ENCODE measurements at regions not wholly inside any gene's neighbourhood (a gene's known extent, or its start where the extent isn't known, plus 50 kb on each side); places are given as distances from the start of the nearest gene placed in this dataset.

DNA sequence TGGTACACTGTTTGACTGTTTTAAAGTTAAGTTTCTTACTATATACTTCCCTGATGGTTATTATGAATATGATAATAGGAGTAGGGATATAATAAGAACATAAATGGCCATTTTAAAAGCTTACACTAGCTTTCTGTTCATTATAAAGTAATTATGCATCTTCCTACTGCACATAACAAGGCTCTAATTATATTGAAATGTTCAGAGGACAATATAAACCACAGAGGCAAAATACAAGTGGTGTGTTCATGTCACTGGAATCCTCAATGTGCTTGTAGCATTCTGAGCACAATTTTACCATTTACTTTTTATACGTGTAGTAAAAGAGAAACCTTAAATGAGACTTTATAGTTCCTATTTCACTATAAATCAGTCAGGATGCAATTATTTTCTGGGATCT is 268.3 kb downstream of the TMA16 start:
- Mint-ChIP-seq H3K36me3 (ENCODE audit: insufficient read depth in 1 of 3, low read depth in 3 of 3) (no peaks in the 10 kb centered on the region), H3K9me3 (no peaks in the 10 kb centered on the region), H3K4me1 (no peaks in the 10 kb centered on the region), H3K4me3 (no peak overlapping the region), H3K27me3 (ENCODE audit: low read depth) (no peaks in the 10 kb centered on the region), H3K27ac (no peak overlapping the region)
- no peak for DNase-seq
- H2AK5ac ChIP-seq (ENCODE audit: insufficient read length, low read length) = no peak overlapping the region
- no peak overlapping the region for H2BK15ac ChIP-seq (ENCODE audit: low read depth, low read length)
- no peaks in the 10 kb centered on the region for H3K4me1 ChIP-seq (ENCODE audit: insufficient read depth, low read length)
- H4K8ac ChIP-seq (replicated peaks; ENCODE audit: insufficient read length, low read depth, low read length) = no peak overlapping the region
- no peak overlapping the region for H2BK12ac ChIP-seq (ENCODE audit: insufficient read length, low read depth, low read length)
- no peaks in the 10 kb centered on the region for H4K20me1 ChIP-seq (ENCODE audit: control insufficient read depth, insufficient read depth, insufficient read length)
- H2BK120ac ChIP-seq (ENCODE audit: low read depth, low read length, poor library complexity, severe bottlenecking) = no peak overlapping the region
- no peak overlapping the region for H3K4me2 ChIP-seq (ENCODE audit: insufficient read depth, insufficient read length, low read length)
- no peak overlapping the region for H3K14ac ChIP-seq (ENCODE audit: insufficient read depth, low read length)
- H3K9me3 ChIP-seq (ENCODE audit: control insufficient read depth, low read depth, low read length) = no peaks in the 10 kb centered on the region
- no peak overlapping the region for H3K27ac ChIP-seq (ENCODE audit: insufficient read length, low read depth, low read length)
- H3K9ac ChIP-seq (ENCODE audit: extremely low read depth, insufficient read length, low read length) = no peak overlapping the region
- TF ChIP-seq, protein P1, sequence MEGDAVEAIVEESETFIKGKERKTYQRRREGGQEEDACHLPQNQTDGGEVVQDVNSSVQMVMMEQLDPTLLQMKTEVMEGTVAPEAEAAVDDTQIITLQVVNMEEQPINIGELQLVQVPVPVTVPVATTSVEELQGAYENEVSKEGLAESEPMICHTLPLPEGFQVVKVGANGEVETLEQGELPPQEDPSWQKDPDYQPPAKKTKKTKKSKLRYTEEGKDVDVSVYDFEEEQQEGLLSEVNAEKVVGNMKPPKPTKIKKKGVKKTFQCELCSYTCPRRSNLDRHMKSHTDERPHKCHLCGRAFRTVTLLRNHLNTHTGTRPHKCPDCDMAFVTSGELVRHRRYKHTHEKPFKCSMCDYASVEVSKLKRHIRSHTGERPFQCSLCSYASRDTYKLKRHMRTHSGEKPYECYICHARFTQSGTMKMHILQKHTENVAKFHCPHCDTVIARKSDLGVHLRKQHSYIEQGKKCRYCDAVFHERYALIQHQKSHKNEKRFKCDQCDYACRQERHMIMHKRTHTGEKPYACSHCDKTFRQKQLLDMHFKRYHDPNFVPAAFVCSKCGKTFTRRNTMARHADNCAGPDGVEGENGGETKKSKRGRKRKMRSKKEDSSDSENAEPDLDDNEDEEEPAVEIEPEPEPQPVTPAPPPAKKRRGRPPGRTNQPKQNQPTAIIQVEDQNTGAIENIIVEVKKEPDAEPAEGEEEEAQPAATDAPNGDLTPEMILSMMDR (conservative IDR thresholded peaks at IDR 0.05) = no peak
- no peaks in the 10 kb centered on the region for H3K23me2 ChIP-seq (ENCODE audit: insufficient read length, low read depth, low read length, poor library complexity, severe bottlenecking)
- H3K23ac ChIP-seq (ENCODE audit: insufficient read length, low read depth, low read length) = no peak overlapping the region
- H4K5ac ChIP-seq (ENCODE audit: insufficient read length, low read depth, low read length) = no peak overlapping the region
- no peak overlapping the region for H4K91ac ChIP-seq (ENCODE audit: insufficient read length, low read depth, low read length)
- H3K56ac ChIP-seq (ENCODE audit: insufficient read length, low read depth, low read length) = no peak overlapping the region
- H3T11ph ChIP-seq (ENCODE audit: low read length) = no peak overlapping the region
- H3K4ac ChIP-seq (ENCODE audit: low read depth, low read length) = no peak overlapping the region
- no peak overlapping the region for H2AFZ ChIP-seq (ENCODE audit: low read length)
- no peaks in the 10 kb centered on the region for H3K27me3 ChIP-seq (ENCODE audit: insufficient read depth, low read length)
- H2BK20ac ChIP-seq (ENCODE audit: low read depth, low read length, poor library complexity, severe bottlenecking) = no peak overlapping the region
- no peak overlapping the region for H2BK5ac ChIP-seq (ENCODE audit: insufficient read length, low read length)
- no peaks in the 10 kb centered on the region for H3K79me2 ChIP-seq (ENCODE audit: insufficient read depth, low read length)
- no peaks in the 10 kb centered on the region for H3K79me1 ChIP-seq (ENCODE audit: insufficient read depth, low read depth, low read length, poor library complexity, severe bottlenecking)
- WGBS (ENCODE audit: extremely low coverage, insufficient read length, low lambda C conversion rate) = no CpG with 5 or more reads among the region's 1 CpG
- no peak overlapping the region for H3K18ac ChIP-seq (ENCODE audit: insufficient read length, low read depth, low read length)
